ENCODE measurements at regions not wholly inside any gene's neighbourhood (a gene's known extent, or its start where the extent isn't known, plus 50 kb on each side); places are given as distances from the start of the nearest gene placed in this dataset.

- Mint-ChIP-seq H3K9me3 (peaks cover 8% of the 10 kb centered on the region), H3K27me3 (ENCODE audit: low read depth) (peaks cover 4% of the 10 kb centered on the region), H3K4me3 (no peak overlapping the region), H3K4me1 (no peaks in the 10 kb centered on the region), H3K27ac (no peak overlapping the region), H3K36me3 (ENCODE audit: low read depth) (no peaks in the 10 kb centered on the region)
- TF ChIP-seq, protein P1, sequence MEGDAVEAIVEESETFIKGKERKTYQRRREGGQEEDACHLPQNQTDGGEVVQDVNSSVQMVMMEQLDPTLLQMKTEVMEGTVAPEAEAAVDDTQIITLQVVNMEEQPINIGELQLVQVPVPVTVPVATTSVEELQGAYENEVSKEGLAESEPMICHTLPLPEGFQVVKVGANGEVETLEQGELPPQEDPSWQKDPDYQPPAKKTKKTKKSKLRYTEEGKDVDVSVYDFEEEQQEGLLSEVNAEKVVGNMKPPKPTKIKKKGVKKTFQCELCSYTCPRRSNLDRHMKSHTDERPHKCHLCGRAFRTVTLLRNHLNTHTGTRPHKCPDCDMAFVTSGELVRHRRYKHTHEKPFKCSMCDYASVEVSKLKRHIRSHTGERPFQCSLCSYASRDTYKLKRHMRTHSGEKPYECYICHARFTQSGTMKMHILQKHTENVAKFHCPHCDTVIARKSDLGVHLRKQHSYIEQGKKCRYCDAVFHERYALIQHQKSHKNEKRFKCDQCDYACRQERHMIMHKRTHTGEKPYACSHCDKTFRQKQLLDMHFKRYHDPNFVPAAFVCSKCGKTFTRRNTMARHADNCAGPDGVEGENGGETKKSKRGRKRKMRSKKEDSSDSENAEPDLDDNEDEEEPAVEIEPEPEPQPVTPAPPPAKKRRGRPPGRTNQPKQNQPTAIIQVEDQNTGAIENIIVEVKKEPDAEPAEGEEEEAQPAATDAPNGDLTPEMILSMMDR (IDR thresholded peaks at IDR 0.05; ENCODE audit: unreplicated experiment in 3 of 3) = no peak
Observed at GRCh38 chr22:34019190-34019845, 99.0 kb upstream of the LARGE1 start.

- no peak overlapping the region for H3K4me3 Mint-ChIP-seq
- peaks cover 13% of the 10 kb centered on the region for H3K9me3 Mint-ChIP-seq
- H3K36me3 Mint-ChIP-seq (ENCODE audit: low read depth) = no peaks in the 10 kb centered on the region
- H3K27me3 Mint-ChIP-seq (ENCODE audit: low read depth) = peaks cover 5% of the 10 kb centered on the region
- H3K4me1 Mint-ChIP-seq = no peaks in the 10 kb centered on the region
- TF ChIP-seq, protein P1 (IDR thresholded peaks at IDR 0.05; ENCODE audit: unreplicated experiment in 3 of 3) = no peak
- no peak overlapping the region for H3K27ac Mint-ChIP-seq
Observed at GRCh38 chr22:34035209-34035608, 114.9 kb upstream of the LARGE1 start.

- Mint-ChIP-seq H3K4me3 (no peak overlapping the region), H3K36me3 (ENCODE audit: low read depth) (no peaks in the 10 kb centered on the region), H3K27ac (no peak overlapping the region), H3K27me3 (ENCODE audit: low read depth) (peaks cover 13% of the 10 kb centered on the region), H3K9me3 (peaks cover 3% of the 10 kb centered on the region), H3K4me1 (no peaks in the 10 kb centered on the region)
- TF ChIP-seq, protein P1 (IDR thresholded peaks at IDR 0.05; ENCODE audit: unreplicated experiment in 3 of 3) = no peak
Observed at GRCh38 chr22:34036931-34037330, 116.7 kb upstream of the LARGE1 start.

- Mint-ChIP-seq H3K4me1 (no peaks in the 10 kb centered on the region), H3K27me3 (ENCODE audit: low read depth) (peaks cover 19% of the 10 kb centered on the region), H3K4me3 (no peak overlapping the region), H3K27ac (no peak overlapping the region), H3K36me3 (ENCODE audit: low read depth) (no peaks in the 10 kb centered on the region), H3K9me3 (no peaks in the 10 kb centered on the region)
- TF ChIP-seq, protein P1 (IDR thresholded peaks at IDR 0.05; ENCODE audit: unreplicated experiment in 3 of 3) = no peak
Observed at GRCh38 chr22:34038801-34039555, 118.7 kb upstream of the LARGE1 start.

DNA sequence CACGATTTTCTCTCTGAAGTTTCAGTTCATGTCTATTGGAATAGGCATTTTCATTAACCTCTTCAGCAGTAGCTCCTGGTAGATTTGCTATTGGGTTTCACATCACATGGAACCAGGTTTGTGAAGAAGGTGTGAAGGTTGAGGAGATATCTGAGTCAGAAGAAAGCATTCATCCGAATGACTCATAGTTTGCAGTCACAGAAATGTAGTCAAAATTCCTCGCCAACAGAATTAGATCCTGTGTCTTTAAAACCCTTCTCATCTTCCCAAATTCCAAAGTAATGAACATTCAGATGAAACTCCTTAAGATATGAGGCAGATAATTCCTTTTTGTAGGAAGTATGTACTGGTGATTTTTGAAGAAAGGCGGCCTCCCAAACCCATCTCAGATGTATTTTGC is 125.0 kb upstream of the LARGE1 start:
- Mint-ChIP-seq H3K4me3 (no peak overlapping the region), H3K9me3 (no peaks in the 10 kb centered on the region), H3K27me3 (ENCODE audit: low read depth) (peaks cover 27% of the 10 kb centered on the region), H3K36me3 (ENCODE audit: low read depth) (no peaks in the 10 kb centered on the region), H3K4me1 (no peaks in the 10 kb centered on the region), H3K27ac (no peak overlapping the region)
- TF ChIP-seq, protein P1 (IDR thresholded peaks at IDR 0.05; ENCODE audit: unreplicated experiment in 3 of 3) = no peak
